ENCODE measurements at regions not wholly inside any gene's neighbourhood (a gene's known extent, or its start where the extent isn't known, plus 50 kb on each side); places are given as distances from the start of the nearest gene placed in this dataset.

- no peak for TF ChIP-seq CTCF (IDR thresholded peaks at IDR 0.05 in 4 of 5, conservative IDR thresholded peaks at IDR 0.05 in 1 of 5)
- TF ChIP-seq POLR2A (IDR thresholded peaks at IDR 0.05): no peak
Observed at GRCh38 chr15:35834866-35835265, 288.9 kb upstream of the DPH6 start.
